ENCODE measurements at regions not wholly inside any gene's neighbourhood (a gene's known extent, or its start where the extent isn't known, plus 50 kb on each side); places are given as distances from the start of the nearest gene placed in this dataset.
"Not testable (repeated sequence)": the region's sequence is repeated elsewhere in the genome, so short reads cannot be mapped to it uniquely, and the experiment has no call there.

GRCh38 chr10:21368022-21368582 is 157.4 kb downstream of the SKIDA1 start:
- no peak for DNase-seq (ENCODE audit: low read depth in 4 of 4, low spot score in 3 of 4)

GRCh38 chr10:21366108-21366507 is 159.4 kb downstream of the SKIDA1 start:
- DNase-seq (ENCODE audit: low read depth in 4 of 4, low spot score in 3 of 4) = not testable (repeated sequence)

- no peak for DNase-seq (ENCODE audit: low read depth in 4 of 4, low spot score in 3 of 4)
These were observed 161.0 kb downstream of the SKIDA1 start for GRCh38 chr10:21364196-21365114.

GRCh38 chr10:21363731-21364104 is 161.8 kb downstream of the SKIDA1 start:
- no peak for DNase-seq (ENCODE audit: low read depth in 4 of 4, low spot score in 3 of 4)

GRCh38 chr10:21363092-21363730 is 162.3 kb downstream of the SKIDA1 start:
- DNase-seq (ENCODE audit: low read depth in 4 of 4, low spot score in 3 of 4) = no peak

- DNase-seq (ENCODE audit: low read depth in 4 of 4, low spot score in 3 of 4) = no peak
These were observed 166.3 kb downstream of the SKIDA1 start for GRCh38 chr10:21359202-21359601.

- DNase-seq (ENCODE audit: low read depth in 4 of 4, low spot score in 3 of 4) = no peak
These were observed 169.9 kb downstream of the SKIDA1 start for GRCh38 chr10:21355591-21356011.

- no peak for DNase-seq (ENCODE audit: low read depth in 4 of 4, low spot score in 3 of 4)
These were observed 172.6 kb downstream of the SKIDA1 start for GRCh38 chr10:21352886-21353285.

- DNase-seq (ENCODE audit: low read depth in 4 of 4, low spot score in 3 of 4) = not testable (repeated sequence)
These were observed 173.9 kb downstream of the SKIDA1 start for GRCh38 chr10:21351594-21351993.

- no peak for DNase-seq (ENCODE audit: low read depth in 4 of 4, low spot score in 3 of 4)
These were observed 175.6 kb downstream of the SKIDA1 start for GRCh38 chr10:21349912-21350286.

GRCh38 chr10:21347785-21348170 is 177.7 kb downstream of the SKIDA1 start:
- DNase-seq (ENCODE audit: low read depth in 4 of 4, low spot score in 3 of 4) = no peak

- DNase-seq (ENCODE audit: low read depth in 4 of 4, low spot score in 3 of 4) = no peak
These were observed 178.3 kb downstream of the SKIDA1 start for GRCh38 chr10:21347043-21347784.

GRCh38 chr10:21343087-21343486 is 182.4 kb downstream of the SKIDA1 start:
- DNase-seq (ENCODE audit: low read depth in 4 of 4, low spot score in 3 of 4) = no peak

- DNase-seq (ENCODE audit: low read depth in 4 of 4, low spot score in 3 of 4) = not testable (repeated sequence)
These were observed 183.0 kb downstream of the SKIDA1 start for GRCh38 chr10:21342499-21342898.

GRCh38 chr10:21340331-21340730 is 185.2 kb downstream of the SKIDA1 start:
- no peak for DNase-seq (ENCODE audit: low read depth in 4 of 4, low spot score in 3 of 4)

GRCh38 chr10:21337171-21337792 is 188.2 kb downstream of the SKIDA1 start:
- DNase-seq (ENCODE audit: low read depth in 4 of 4, low spot score in 3 of 4) = no peak

GRCh38 chr10:21336476-21337170 is 188.9 kb downstream of the SKIDA1 start:
- DNase-seq (ENCODE audit: low read depth in 4 of 4, low spot score in 3 of 4) = no peak

GRCh38 chr10:21334891-21335696 is 190.4 kb downstream of the SKIDA1 start:
- no peak for DNase-seq (ENCODE audit: low read depth in 4 of 4, low spot score in 3 of 4)

- no peak for DNase-seq (ENCODE audit: low read depth in 4 of 4, low spot score in 3 of 4)
These were observed 194.9 kb downstream of the SKIDA1 start for GRCh38 chr10:21330628-21331020.

Data from left renal pelvis (tissue), 4 donors.